CD4-positive, alpha-beta T cell treated with Interleukin-4 for 4 hours (primary cell): ENCODE measurements at regions not wholly inside any gene's neighbourhood (a gene's known extent, or its start where the extent isn't known, plus 50 kb on each side); places are given as distances from the start of the nearest gene placed in this dataset.

ENCODE experiments used
- DNase-seq: peaks from one replicate; pipeline ENCODE4 v3.0.0-alpha.2; 2020

DNA sequence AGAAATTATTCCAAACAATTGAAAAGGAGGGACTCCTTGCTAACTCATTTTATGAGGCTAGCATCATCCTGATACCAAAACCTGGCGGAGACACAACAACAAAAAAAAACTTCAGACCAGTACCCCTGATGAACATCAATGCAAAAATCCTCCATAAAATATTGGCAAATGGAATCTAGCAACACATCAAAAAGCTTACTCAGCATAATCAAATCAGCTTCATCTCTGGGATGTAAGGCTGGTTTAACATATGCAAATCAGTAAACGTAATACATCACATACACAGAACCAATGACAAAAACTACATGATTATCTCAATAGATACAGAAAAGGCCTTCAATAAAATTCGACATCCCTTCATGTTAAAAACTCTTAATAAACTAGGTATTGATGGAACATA, 440.1 kb downstream of the NUF2 start:
- DNase-seq, result no peak

DNA sequence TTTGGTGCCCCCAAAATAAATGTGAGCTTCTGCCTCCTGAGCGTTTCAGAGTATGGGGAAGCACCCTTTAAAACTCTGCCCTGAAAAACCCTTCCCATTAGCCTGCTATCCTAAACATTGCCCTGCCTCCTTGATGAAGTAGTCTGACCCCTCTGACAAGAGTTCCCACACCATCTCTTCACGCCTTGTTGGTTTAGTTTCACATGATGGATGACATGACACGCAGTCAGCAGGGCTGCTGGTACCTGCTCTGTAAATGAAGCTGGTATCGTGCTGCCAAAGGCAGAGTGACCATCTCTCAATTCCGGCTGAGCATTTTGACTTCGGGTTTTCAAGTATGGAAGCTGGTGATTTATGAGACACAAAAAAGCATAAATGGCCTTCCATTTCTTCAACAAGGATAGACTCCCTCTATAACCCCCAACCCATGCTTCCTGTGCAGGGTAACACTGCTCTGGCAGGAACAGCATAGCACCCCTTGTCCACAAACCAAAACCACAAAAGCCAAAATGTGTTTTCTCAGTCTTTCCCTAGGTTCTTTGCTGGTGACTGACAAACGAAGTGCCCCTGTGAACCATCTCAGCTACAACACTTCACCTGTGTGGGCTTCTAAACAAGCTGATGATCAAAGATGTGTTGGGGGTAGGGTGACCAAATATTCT, 444.6 kb downstream of the NUF2 start:
- no peak for DNase-seq

DNA sequence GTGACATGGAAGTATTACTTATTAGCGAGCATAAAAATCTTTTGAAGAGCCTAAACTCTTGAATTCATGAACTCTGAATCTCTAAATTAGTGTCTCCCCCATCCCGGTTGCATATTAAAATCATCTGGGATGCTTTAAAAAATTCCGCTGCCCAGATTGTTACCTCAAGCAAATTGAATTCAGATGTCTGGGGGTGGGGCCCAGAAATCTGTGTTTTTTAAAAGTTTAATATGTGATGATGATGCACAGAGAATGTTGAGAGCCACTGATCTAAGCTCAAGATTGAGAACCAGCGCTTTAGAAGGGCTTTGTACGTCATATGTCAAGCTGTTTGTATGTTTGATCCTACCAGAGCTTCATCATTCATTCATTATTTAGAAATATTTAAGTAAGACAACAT, 446.8 kb downstream of the NUF2 start:
- DNase-seq, result no peak

DNA sequence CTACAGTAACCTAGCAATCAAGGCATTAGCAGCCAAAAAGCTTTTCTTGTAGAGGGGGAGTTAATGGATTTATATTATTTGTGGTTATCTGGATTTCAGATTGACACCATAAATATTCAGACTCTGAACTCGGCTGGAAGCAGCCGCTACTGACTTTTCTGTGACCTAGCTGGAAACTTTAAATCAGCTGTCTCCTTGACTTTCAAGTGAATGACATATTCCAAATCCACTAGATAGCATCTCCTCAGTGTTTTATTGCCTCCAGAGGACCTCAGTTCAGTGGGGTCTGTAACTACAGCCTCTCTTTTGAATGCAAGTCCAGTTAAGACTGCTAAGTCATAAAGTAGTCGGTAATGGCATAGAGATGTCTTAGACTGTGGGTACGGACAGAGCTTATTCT, 448.5 kb downstream of the NUF2 start:
- no peak for DNase-seq

DNA sequence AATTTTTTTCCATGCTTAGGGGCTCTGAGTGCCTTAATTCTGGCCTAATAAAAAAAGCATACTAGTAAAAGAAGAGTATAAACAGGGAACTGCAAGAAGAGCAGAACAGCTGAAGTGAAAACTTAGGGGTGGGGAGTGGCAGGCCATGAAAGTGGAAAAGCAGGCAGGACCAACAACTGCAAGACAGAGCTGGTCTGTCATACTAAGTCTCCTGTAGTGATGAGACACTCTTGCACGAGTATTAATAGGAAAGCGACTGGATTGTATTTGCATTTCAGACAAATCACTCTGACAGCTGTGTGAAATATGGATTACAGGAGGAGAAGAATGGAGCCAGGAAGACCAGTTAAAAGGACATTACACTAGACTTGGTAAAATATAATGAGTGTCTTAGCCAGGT, 449.9 kb downstream of the NUF2 start:
- DNase-seq, result no peak

DNA sequence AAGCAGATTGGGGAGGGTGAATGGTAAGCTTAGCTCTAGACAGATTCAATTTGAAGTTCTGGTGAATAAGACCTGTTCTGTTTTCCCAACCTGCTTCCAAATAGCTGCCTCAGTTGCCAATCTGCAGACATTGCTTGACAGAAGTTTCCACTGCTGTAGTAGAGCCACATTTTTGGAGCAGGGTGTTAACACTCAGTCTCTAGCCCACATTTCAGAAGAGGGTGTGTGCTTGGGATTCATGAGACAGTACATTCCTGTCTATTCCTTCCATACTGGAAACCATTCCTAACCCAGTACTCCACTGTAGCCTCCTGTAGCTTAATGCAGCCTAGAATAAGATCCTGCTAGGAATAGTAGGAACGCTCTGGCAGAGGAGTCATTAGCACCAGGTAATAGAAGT, 450.5 kb downstream of the NUF2 start:
- DNase-seq, result no peak

DNA sequence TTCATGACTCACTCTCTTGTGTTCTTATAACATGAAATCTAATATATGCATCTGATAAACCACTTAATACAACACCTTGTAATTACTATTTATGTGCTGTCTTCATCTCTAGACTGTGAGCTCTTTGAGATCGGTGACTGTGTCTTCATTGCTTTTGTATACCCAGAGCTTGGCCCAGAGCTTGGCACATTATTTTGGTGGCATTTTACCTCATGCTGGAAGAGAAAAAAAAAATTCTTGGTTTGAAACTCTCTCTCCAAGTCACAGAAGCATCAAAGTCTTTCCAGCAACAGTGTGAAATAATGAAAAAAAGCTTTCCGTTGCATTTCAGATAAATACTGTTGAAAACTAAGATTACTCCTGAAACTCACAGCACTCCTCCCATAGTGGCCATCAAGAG, 451.6 kb downstream of the NUF2 start:
- no peak for DNase-seq

DNA sequence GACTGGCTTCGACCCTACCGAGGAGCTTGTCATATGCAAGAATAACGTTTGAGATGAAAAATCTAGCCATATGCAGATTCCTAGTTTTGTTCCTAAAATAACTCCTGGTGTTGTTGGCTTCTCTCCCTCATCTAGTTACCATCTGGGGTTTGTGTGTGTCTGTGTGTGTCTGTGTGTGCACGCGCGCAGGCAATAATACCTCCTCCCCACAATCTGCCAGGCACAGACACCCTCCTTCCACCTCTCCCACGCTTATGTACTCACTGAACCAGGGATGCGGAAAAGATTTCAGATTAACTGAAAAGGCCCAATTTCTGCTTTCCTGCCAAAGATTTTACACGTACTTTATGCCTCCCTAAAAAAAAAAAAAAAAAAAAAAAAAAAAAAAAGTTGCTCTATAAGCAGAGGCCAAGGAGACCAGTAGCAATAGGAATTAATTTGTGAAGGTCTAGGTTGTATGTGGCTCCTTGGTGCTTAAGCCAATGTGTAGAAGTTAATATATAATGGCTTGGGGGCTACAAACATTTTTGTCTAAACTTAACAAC, 452.7 kb downstream of the NUF2 start:
- no peak for DNase-seq

DNA sequence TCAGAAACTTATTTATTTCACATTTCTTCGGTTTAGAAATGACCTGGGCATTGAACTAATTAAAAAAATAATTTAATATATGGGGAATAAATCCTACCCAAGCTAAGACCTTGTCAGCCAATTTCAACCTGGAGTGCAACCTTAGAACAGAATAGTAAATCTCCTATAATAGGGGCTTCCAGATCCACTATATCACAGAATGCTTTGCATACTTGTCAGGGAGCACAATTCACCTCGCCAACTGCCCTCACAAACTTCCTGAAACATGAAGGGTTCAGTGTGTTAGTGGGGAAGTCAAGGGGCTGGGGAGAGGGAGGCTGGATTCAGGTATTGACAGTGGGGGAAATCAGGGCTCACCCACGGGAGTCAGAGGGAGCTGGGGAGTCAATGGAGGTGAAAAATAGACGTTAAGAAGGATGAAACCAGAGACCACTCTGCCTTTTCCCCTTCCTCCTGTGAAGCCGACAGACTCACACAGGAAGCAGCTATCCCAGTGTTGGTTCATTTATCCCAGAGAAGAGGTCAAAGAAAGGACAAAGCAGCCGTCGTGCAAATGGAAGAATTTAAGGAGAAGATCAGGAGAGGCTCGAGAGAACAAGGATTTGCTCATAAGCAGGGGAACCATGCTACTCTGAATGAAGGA, 453.3 kb downstream of the NUF2 start:
- no peak for DNase-seq

DNA sequence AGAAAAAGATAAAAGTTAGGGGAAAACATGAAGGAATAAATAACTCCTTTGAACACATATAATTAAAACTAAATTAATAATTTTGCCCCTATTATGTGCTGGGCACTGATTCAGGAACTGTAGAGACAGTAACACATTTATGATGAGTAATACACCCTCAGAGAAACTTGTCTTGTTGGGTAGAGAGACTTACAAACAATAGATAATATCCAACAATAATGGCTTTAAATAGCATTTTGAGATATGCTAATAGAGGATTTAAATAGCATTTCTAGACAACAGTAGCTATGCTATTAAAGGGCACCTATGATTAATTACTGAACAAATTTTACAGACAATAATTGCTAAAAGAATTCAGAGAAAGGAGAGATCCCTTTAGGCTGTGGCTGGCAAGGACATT, 455.5 kb downstream of the NUF2 start:
- no peak for DNase-seq

DNA sequence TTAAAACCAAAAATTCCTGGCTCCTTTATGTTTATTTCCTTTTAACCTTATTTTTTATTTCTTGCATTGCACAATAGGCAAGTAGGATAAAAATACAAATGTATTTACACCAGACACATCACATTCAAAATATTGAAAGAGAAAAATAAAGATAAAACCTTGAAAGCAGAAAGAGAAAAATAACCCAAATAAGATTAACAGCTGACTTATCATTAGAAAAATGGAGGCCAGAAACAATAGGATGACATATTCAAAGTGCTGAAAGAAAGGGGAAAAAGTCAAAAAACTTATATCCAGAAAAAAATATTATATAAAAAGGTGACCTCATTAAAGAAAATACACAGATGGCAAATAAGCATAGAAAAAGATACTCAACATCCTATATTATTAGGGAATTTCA, 459.4 kb downstream of the NUF2 start:
- DNase-seq, result no peak

DNA sequence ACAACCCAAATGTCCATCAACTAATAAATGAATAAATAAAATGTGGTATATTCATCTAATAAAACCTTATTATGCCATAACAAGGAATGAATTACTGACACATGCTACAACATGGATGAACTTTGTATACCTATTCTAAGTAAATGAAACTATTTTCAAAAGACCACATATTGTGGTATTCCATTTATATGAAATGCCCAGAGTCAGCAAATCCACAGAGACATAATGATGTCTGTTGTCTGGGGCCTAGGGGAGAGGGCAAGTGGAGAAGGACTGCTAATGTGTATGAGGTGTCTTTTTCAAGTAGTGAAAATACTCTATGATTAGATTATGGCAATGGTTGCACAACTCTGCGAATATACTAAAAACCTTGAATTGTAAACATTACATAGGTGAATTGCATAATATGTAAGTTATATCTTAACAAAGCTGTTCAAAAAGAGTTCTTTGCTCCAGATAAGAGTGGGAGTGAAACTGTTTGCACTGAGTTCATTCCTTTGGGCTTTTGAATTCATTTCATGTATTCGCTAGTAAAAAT, 464.2 kb downstream of the NUF2 start:
- no peak for DNase-seq

DNA sequence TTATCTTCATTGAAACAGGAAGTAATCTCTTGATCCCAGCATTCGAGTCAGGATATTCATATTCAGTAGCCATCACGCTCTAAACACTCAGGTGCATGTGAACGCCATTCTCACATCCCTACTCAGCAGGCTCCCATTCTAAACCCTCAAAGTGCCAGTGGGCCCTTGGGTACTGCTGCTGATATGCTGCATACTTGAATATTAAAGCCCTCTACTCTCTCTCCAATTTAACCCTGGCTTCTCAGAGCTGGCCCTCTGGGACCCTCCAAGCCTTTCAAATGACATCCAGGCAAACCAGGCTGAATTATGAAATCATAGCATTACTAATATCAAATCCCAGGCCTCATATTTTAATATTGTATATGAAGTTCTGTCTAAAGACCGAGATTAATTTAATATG, 468.2 kb downstream of the NUF2 start:
- DNase-seq, result no peak

DNA sequence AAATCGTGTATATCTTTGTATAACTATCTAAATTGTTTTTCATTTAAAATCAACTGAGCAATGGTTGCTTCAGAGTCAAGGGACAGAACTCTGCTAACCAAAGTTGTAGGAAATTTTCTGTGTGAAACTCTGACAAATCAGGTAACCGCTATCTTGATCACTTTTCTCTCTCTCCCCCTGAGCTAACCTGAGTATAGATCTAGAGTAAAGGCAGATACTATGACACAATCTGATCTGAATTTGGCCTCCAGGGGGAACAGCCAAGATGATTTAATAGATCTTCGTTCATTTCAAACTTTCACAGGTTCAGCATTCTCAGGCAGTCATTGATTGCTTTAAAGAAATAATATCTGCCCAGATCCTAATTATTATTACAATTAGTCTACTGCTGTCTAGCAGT, 472.8 kb downstream of the NUF2 start:
- no peak for DNase-seq

DNA sequence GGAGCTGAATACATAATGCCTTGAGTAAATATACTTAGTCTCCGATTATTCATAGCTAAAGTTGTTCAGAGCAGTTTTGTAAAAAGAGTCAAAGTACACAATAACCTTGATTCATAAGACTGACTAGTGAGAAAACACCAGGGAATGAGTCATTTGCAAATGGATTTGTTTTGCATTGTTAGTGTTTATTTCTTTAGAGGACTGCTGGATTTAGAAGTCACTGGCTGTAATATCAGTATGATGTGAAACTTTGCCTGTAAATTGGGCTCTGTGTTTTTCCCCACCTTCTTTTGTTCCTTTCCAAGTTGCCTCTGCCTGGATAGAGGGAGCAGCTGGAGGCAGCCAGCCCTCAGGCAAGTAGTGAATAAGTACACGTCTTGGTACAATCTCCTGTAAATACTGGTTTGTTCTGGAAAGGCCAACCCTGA, 474.7 kb downstream of the NUF2 start:
- DNase-seq, result no peak

DNA sequence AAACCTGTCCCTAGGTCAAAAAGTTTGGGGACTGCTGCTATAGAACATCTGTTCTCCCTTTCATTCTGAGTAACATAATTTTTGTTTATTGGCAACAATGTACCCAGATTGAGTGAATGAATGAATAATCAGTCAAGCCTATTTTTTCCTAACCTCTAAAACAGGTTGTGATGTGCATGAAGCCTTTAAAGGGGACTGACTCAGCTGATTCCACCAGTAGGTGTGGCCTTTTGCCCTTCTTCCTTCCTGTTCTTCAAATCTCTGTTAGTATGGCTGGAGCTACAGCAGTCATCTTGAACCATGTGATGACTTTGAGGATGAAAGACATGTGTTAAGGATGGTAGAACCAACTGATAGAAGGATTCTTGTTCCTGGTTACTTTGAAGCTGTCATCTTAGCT, 476.1 kb downstream of the NUF2 start:
- DNase-seq, result no peak

DNA sequence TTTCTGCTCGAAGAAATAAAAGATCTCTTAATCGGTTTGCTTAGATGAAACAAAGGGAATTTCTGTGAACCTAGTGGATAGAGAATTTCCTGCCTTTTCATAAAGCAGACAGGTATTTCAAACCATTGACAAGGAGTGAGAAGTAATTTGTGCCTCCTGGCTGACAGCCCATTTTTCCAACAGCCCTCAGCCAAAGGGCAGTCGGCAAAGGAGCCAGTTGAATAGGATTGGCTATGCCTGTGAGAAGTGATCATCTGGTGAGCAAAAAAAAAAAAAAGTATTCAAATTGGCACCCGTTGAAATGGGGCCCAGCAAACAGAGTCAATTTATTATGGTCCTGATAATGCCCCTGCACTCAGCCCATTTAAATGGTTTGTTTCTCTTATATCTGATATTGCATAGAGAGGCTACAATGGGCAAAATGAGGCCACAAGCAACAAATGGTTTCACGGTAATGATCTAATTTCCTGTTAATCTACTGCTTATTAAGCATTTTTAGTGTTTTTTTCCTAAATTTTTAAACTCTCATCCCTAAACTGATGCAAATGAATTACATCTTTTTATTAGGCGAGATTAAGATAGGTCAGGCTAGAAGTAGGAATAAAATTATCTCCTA, 477.5 kb downstream of the NUF2 start:
- no peak for DNase-seq

DNA sequence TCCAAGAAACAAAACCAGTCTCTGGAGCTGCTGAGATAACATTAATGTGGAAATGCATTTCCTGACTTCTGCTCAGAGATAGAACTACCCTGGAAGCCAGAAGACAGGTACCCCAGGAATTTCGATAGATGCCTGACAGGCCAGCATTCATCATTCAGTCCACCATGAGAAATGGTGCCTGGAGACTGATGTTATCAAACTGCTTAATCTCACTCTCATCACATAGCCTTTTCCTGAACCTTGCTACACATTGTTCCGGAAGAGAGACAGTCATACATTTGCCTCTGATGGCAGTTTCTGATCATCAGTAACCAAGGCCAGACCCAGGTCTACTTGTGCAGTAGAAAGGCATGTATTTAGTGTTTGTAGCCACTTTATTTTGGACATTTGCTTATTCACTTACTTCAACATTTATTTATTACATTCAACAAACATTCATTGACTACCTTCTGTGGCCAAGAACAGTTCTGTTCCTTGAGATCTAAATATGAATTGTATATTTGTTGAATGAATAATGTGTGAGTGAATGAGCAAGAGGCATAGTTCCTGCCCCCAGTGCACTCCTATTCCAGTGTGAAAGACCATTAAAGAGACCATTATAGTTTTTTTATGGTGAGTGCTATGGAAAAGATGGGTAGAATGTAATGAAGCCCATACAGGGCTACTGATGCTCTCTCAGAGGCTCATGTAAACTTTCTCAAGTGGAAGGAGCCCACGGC, 485.7 kb downstream of the NUF2 start:
- no peak for DNase-seq

DNA sequence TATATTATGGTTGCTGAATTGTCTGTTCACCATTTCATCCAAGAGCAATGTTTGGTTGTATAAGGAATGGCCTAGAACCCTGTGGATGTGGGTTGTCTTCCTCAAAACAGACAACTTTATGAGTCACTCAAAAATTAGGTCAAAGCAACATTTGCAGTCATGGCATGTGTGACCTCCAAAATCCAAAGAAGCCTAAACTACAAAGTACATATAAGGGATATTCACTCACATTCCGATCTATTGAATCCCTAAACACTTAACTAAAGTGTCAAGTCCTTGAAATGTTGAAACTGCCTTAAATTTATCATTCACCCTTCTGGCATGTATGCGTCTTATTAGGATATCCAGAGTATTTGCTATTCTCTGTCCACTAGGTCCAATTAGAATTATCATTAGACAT, 491.5 kb downstream of the NUF2 start:
- DNase-seq, result no peak

DNA sequence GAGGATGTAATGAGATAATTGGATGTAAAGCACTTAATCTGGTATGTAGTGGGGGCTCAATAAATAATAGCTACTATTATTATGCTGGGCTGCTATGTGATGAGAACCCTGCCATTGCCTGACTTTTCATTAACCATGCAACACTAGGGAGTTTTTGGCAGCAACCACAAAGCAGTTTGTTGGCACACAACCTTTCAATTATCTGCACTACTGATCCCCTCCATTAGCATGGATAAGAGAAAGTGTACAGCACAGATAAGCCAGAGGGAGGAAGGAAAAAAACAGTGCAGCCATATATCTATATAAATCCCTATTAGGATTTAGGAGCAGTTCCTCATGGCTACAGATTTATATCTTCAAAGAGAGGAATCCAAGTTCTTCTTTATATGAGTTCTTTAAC, 498.5 kb downstream of the NUF2 start:
- no peak for DNase-seq

DNA sequence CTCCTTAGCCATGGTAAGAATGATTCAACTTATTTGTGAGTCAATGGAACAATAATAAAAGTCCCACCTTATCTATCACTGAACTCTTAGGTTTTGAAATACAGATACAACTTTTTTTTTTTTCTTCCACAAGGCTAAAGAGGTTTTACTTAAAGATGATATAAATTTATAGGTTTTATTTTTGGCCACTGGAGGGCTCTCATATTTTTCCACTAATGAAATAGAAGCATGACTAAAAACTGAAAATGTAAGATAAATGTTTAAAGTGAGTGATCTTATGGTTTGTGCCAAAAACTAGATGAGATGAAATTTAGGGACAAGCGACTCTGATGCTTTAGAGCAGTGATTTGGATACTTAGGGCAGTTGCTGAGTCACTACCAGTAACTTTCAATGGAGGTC, 499.0 kb downstream of the NUF2 start:
- no peak for DNase-seq

DNA sequence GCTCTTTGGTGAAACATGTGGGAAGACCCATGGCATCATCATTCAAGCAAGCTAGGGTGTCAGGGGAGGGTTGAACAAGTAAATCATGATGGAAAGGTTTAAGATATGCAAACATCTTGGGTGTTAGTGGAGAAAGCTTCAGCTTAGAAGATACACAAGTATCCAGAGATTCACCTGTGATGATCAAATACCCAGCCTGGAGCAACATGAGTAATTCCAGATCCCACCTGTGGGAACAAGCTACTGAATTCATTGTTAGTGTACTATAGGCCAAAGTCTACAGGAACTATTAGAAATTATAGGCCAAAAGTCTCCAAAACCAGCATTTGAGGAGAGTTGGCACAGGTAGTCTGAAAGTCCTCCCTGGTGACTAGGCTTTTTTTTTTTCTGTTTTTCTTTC, 499.9 kb downstream of the NUF2 start:
- DNase-seq, result no peak

DNA sequence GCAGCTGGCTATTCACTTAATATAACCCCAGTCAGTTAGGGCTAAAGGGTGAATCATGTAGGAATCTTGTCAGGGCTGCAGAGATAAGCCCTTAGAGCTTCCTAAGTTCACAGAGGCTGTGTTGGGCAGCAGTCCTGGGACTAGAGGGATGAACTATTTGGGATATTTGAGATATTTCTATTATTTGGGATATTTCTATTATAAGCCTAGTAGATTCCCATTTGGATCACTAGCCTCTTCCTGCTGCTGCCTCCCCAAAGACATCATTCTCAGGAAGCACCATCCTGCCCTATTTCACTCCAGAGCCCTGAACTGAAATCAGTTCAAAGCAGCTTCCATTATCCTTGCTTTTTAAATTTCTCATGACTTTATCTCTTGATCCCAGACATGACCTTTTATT, 501.3 kb downstream of the NUF2 start:
- no peak for DNase-seq

DNA sequence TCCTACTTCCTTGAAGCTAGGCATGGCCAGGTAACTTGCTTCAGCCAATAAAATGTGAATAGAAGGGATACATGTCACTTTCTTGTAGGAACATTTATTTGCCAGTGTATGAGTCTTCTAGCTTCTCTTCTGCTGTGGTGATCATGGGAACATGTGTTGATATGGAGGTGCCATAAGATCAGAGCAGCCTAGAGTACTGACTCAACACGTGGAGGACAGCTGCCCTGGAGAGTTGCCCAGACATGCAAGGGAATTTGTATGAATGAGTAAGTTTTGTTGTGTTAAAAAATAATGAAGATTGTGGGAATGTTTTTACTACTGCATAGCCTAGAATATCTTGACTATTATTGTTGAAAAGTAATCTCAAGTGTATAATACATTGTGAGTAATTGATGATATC, 502.3 kb downstream of the NUF2 start:
- no peak for DNase-seq
